ENCODE measurements at regions not wholly inside any gene's neighbourhood (a gene's known extent, or its start where the extent isn't known, plus 50 kb on each side); places are given as distances from the start of the nearest gene placed in this dataset.

DNA sequence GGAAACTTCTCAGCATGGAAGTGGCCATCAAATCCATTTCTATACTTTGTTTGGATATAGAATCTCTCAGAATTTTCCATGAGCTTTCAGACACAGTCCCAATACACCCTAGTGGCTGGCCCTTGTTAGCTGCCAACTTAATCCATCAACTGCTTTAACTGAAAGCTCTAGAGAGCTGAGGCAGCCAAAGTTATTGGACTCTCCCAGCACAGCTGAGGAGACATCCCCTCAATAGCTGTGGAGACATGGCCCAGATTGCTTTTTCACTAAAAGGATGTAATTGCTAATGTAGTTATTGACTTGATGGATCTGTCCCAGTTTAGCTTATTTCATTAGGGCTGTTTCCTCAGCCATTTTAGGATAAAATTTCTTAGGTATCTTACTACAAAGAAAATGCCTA is 94.8 kb upstream of the PRMT6 start:
- no peak overlapping the region for H2AK5ac ChIP-seq (ENCODE audit: insufficient read length, low read length)
- DNase-seq: no peak
- Mint-ChIP-seq H3K36me3 (ENCODE audit: insufficient read depth in 1 of 3, low read depth in 3 of 3) (no peaks in the 10 kb centered on the region), H3K9me3 (no peaks in the 10 kb centered on the region), H3K4me3 (no peak overlapping the region), H3K27me3 (ENCODE audit: low read depth) (no peaks in the 10 kb centered on the region), H3K4me1 (peaks cover 3 to 6% of the 10 kb centered on the region in 2 experiments; a peak in 2 of 4 replicates), H3K27ac (no peak overlapping the region)
- no peak overlapping the region for H2BK15ac ChIP-seq (ENCODE audit: low read depth, low read length)
- no peaks in the 10 kb centered on the region for H3K27me3 ChIP-seq (ENCODE audit: insufficient read depth, low read length)
- no peak overlapping the region for H3K18ac ChIP-seq (ENCODE audit: insufficient read length, low read depth, low read length)
- H3K9ac ChIP-seq (ENCODE audit: extremely low read depth, insufficient read length, low read length): no peak overlapping the region
- no peak overlapping the region for H2BK12ac ChIP-seq (ENCODE audit: insufficient read length, low read depth, low read length)
- H4K5ac ChIP-seq (ENCODE audit: insufficient read length, low read depth, low read length): no peak overlapping the region
- no peak overlapping the region for H3K56ac ChIP-seq (ENCODE audit: insufficient read length, low read depth, low read length)
- H3K23ac ChIP-seq (ENCODE audit: insufficient read length, low read depth, low read length): no peak overlapping the region
- no peak overlapping the region for H3K4me2 ChIP-seq (ENCODE audit: insufficient read depth, insufficient read length, low read length)
- no peak overlapping the region for H3T11ph ChIP-seq (ENCODE audit: low read length)
- H3K79me1 ChIP-seq (ENCODE audit: insufficient read depth, low read depth, low read length, poor library complexity, severe bottlenecking): no peaks in the 10 kb centered on the region
- H4K91ac ChIP-seq (ENCODE audit: insufficient read length, low read depth, low read length): no peak overlapping the region
- no peaks in the 10 kb centered on the region for H3K23me2 ChIP-seq (ENCODE audit: insufficient read length, low read depth, low read length, poor library complexity, severe bottlenecking)
- no peak overlapping the region for H3K27ac ChIP-seq (ENCODE audit: insufficient read length, low read depth, low read length)
- no peaks in the 10 kb centered on the region for H4K20me1 ChIP-seq (ENCODE audit: control insufficient read depth, insufficient read depth, insufficient read length)
- no peaks in the 10 kb centered on the region for H3K79me2 ChIP-seq (ENCODE audit: insufficient read depth, low read length)
- H3K4ac ChIP-seq (ENCODE audit: low read depth, low read length): no peak overlapping the region
- no peak overlapping the region for H2BK120ac ChIP-seq (ENCODE audit: low read depth, low read length, poor library complexity, severe bottlenecking)
- H3K14ac ChIP-seq (ENCODE audit: insufficient read depth, low read length): no peak overlapping the region
- H3K4me1 ChIP-seq (ENCODE audit: insufficient read depth, low read length): no peaks in the 10 kb centered on the region
- no peak overlapping the region for H2BK5ac ChIP-seq (ENCODE audit: insufficient read length, low read length)
- peak; percentile 23; the same call in 1 of the 3 replicates for TF ChIP-seq CTCF (conservative IDR thresholded peaks at IDR 0.05)
- H4K8ac ChIP-seq (replicated peaks; ENCODE audit: insufficient read length, low read depth, low read length): no peak overlapping the region
- H3K9me3 ChIP-seq (ENCODE audit: control insufficient read depth, low read depth, low read length): no peaks in the 10 kb centered on the region
- H2BK20ac ChIP-seq (ENCODE audit: low read depth, low read length, poor library complexity, severe bottlenecking): no peak overlapping the region
- H2AFZ ChIP-seq (ENCODE audit: low read length): no peak overlapping the region

Data from H9 (cell line).